Heart left ventricle (tissue), 13 donors: ENCODE measurements at regions not wholly inside any gene's neighbourhood (a gene's known extent, or its start where the extent isn't known, plus 50 kb on each side); places are given as distances from the start of the nearest gene placed in this dataset.
"Not testable (repeated sequence)": the region's sequence is repeated elsewhere in the genome, so short reads cannot be mapped to it uniquely, and the experiment has no call there.

Experiments
- POLR2A ChIP-seq, 2 donors: fragments of 450-650 bp; IDR thresholded peaks; one replicate each; pipeline ENCODE4 v1.6.1; 2017; ENCODE audit warnings: antibody characterized with exemption in 2 of 2, mild to moderate bottlenecking in 2 of 2, moderate library complexity in 2 of 2
- TF ChIP-seq, protein P1 (sequence below), 12 donors: fragments of 200-600 bp; sonication (generic) in 4 of 12; IDR thresholded peaks; one replicate each; pipeline versions ENCODE4 v1.5.0 to v1.8.0; 2018 to 2022; ENCODE audit warnings: antibody characterized with exemption in 12 of 12, mild to moderate bottlenecking in 5 of 12
- donor health status: ischemic (EF 13 %, LVEDD 7.1; RV severe dilation, severe dysfunction).
- donor health status: DM: no; HTN: yes; CAD: no.
- donor health status: DM: no; HTN: no; CAD: no.
- donor health status: ischemic (EF 25% LVEDD 6.9; RV normal size, moderate dysfunction).
- donor health status: ischemic (EF 25% LVEDD 5.7; RV mildly dilated, moderate dysfunction).
- donor health status: ischemic (EF 35%, LVEDD 5.7; RV mildly dilated, moderate dysfunction).
- donor health status: nonischemic (EF 11% LVEDD 7.7; RV severe dilation, severe dysfunction).
- donor health status: DM: yes; HTN: yes; CAD: no.
- donor health status: PGD.
- donor health status: ischemic (EF 29% LVEDD 5.4; RV normal size, mild dysfunction).
- donor health status: nonischemic (EF 23%, LVEDD 6.1; RV moderate dilation, normal function).

DNA sequence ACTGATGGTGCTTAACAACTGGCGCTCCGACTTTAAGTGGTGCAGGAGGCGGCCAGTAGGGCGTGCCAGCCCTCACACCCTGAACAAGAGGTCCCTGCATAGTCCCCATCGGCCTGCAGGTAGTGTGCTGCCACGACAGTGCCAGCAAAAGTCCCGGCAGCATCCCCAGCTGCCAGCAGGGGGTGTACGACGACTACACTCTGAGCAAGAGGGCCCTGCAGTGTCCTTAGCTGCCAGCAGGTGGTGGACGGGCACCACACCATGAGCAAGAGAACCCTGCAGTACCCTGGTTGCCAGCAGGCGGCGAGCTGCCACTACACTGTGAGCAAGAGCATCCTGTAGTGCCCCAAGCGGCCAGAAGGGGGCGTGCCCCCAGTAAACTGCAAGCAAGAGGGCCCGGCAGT is 53.5 kb upstream of the DUX4 start:
- not testable (repeated sequence) for TF ChIP-seq POLR2A (IDR thresholded peaks at IDR 0.05)
- TF ChIP-seq, protein P1, sequence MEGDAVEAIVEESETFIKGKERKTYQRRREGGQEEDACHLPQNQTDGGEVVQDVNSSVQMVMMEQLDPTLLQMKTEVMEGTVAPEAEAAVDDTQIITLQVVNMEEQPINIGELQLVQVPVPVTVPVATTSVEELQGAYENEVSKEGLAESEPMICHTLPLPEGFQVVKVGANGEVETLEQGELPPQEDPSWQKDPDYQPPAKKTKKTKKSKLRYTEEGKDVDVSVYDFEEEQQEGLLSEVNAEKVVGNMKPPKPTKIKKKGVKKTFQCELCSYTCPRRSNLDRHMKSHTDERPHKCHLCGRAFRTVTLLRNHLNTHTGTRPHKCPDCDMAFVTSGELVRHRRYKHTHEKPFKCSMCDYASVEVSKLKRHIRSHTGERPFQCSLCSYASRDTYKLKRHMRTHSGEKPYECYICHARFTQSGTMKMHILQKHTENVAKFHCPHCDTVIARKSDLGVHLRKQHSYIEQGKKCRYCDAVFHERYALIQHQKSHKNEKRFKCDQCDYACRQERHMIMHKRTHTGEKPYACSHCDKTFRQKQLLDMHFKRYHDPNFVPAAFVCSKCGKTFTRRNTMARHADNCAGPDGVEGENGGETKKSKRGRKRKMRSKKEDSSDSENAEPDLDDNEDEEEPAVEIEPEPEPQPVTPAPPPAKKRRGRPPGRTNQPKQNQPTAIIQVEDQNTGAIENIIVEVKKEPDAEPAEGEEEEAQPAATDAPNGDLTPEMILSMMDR (IDR thresholded peaks at IDR 0.05): not testable (repeated sequence)
